Neural cell (in vitro differentiated cells): ENCODE measurements at regions not wholly inside any gene's neighbourhood (a gene's known extent, or its start where the extent isn't known, plus 50 kb on each side); places are given as distances from the start of the nearest gene placed in this dataset.

Source experiments
- CTCF ChIP-seq: fragments of 450-650 bp; IDR thresholded peaks from 2 replicates; pipeline ENCODE4 v1.5.1; 2014; ENCODE audit warnings: antibody characterized with exemption, mild to moderate bottlenecking, moderate library complexity; ENCODE audit not compliant: poor library complexity, severe bottlenecking
- EP300 ChIP-seq: fragments of 450-650 bp; conservative IDR thresholded peaks from 2 replicates; pipeline ENCODE4 v1.6.1; 2014; ENCODE audit warnings: antibody characterized with exemption, mild to moderate bottlenecking, moderate library complexity; ENCODE audit not compliant: poor library complexity, severe bottlenecking
- EZH2 ChIP-seq: fragments of 200-600, 300-800 bp; shearing (Covaris generic), sonication (generic); IDR thresholded peaks from 2 replicates; pipeline ENCODE4 v1.6.1; 2014; ENCODE audit warnings: antibody characterized with exemption, low read length, borderline replicate concordance, mild to moderate bottlenecking; ENCODE audit not compliant: insufficient read depth, poor library complexity, severe bottlenecking
- POLR2AphosphoS5 ChIP-seq: IDR thresholded peaks from 2 replicates; pipeline ENCODE4 v1.6.1; 2012
- RAD21 ChIP-seq: fragments of 450-650 bp; conservative IDR thresholded peaks from 2 replicates; pipeline ENCODE4 v1.6.1; 2014; ENCODE audit warnings: antibody characterized with exemption, mild to moderate bottlenecking, moderate library complexity
- SMC3 ChIP-seq: fragments of 450-650 bp; conservative IDR thresholded peaks from 2 replicates; pipeline ENCODE4 v1.6.1; 2014; ENCODE audit warnings: antibody characterized with exemption, mild to moderate bottlenecking, moderate library complexity; ENCODE audit not compliant: poor library complexity
- TAF1 ChIP-seq: IDR thresholded peaks from 2 replicates; pipeline ENCODE4 v1.6.1; 2012; ENCODE audit warnings: low read depth
- TF ChIP-seq, protein P1 (sequence below): IDR thresholded peaks from 2 replicates; pipeline ENCODE4 v1.6.1; 2012; ENCODE audit warnings: borderline replicate concordance

GRCh38 chr17:71019699-71020098, 850.4 kb downstream of the KCNJ2 start:
- TF ChIP-seq CTCF (no peak), POLR2AphosphoS5 (no peak), EP300 (no peak), EZH2 (no peak), RAD21 (no peak), SMC3 (no peak), TAF1 (no peak)
- TF ChIP-seq, protein P1, sequence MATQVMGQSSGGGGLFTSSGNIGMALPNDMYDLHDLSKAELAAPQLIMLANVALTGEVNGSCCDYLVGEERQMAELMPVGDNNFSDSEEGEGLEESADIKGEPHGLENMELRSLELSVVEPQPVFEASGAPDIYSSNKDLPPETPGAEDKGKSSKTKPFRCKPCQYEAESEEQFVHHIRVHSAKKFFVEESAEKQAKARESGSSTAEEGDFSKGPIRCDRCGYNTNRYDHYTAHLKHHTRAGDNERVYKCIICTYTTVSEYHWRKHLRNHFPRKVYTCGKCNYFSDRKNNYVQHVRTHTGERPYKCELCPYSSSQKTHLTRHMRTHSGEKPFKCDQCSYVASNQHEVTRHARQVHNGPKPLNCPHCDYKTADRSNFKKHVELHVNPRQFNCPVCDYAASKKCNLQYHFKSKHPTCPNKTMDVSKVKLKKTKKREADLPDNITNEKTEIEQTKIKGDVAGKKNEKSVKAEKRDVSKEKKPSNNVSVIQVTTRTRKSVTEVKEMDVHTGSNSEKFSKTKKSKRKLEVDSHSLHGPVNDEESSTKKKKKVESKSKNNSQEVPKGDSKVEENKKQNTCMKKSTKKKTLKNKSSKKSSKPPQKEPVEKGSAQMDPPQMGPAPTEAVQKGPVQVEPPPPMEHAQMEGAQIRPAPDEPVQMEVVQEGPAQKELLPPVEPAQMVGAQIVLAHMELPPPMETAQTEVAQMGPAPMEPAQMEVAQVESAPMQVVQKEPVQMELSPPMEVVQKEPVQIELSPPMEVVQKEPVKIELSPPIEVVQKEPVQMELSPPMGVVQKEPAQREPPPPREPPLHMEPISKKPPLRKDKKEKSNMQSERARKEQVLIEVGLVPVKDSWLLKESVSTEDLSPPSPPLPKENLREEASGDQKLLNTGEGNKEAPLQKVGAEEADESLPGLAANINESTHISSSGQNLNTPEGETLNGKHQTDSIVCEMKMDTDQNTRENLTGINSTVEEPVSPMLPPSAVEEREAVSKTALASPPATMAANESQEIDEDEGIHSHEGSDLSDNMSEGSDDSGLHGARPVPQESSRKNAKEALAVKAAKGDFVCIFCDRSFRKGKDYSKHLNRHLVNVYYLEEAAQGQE: no peak
